Lung (tissue), 11 donors: ENCODE measurements at regions not wholly inside any gene's neighbourhood (a gene's known extent, or its start where the extent isn't known, plus 50 kb on each side); places are given as distances from the start of the nearest gene placed in this dataset.

Source experiments
- ATAC-seq: fragments of 200-7000 bp; cut with Tn5 transposase; one replicate; pipeline ENCODE4 v1.9.1; 2020; ENCODE audit warnings: moderate number of reproducible peaks; ENCODE audit not compliant: insufficient read depth, low FRiP score
- DNase-seq, 3 donors: peaks; one replicate each; pipeline ENCODE4 v3.0.0-alpha.2; 2013 to 2017
- H3K27ac ChIP-seq, 2 donors: one replicate each; pipeline ENCODE4 v1.5.1; 2013; ENCODE audit warnings: mild to moderate bottlenecking in 2 of 2, moderate library complexity in 2 of 2, control low read depth in 1 of 2, inconsistent platforms in 1 of 2, low read depth in 1 of 2, low read length in 1 of 2
- H3K27me3 ChIP-seq, 3 donors: one replicate each; pipeline ENCODE4 v1.5.1; 2013; ENCODE audit warnings: low read length in 2 of 3; ENCODE audit not compliant: control insufficient read depth in 3 of 3, insufficient read depth in 3 of 3
- H3K36me3 ChIP-seq, 4 donors: one replicate each; pipeline ENCODE4 v1.5.1; 2013; ENCODE audit warnings: low read length in 4 of 4, mild to moderate bottlenecking in 1 of 4, moderate library complexity in 1 of 4; ENCODE audit not compliant: control insufficient read depth in 4 of 4, insufficient read depth in 4 of 4
- H3K4me1 ChIP-seq, 5 donors: one replicate each; pipeline ENCODE4 v1.5.1; 2013; ENCODE audit warnings: low read length in 5 of 5, mild to moderate bottlenecking in 2 of 5, moderate library complexity in 1 of 5; ENCODE audit not compliant: control insufficient read depth in 5 of 5, insufficient read depth in 5 of 5
- H3K4me3 ChIP-seq: one replicate; pipeline ENCODE4 v1.5.1; 2013; ENCODE audit warnings: mild to moderate bottlenecking, control low read depth, moderate library complexity
- H3K9ac ChIP-seq, 2 donors: one replicate each; pipeline ENCODE4 v1.5.1; 2013; ENCODE audit warnings: low read length in 2 of 2, control low read depth in 1 of 2; ENCODE audit not compliant: insufficient read depth in 1 of 2
- H3K9me3 ChIP-seq, 4 donors: one replicate each; pipeline ENCODE4 v1.5.1; 2013; ENCODE audit warnings: low read length in 3 of 4, mild to moderate bottlenecking in 1 of 4, moderate library complexity in 1 of 4; ENCODE audit not compliant: control insufficient read depth in 4 of 4, insufficient read depth in 3 of 4
- WGBS, 2 donors: extraction: QIAGEN DNeasy Blood & Tissue Kit; methylation state at CpG; one replicate each; pipeline ENCODE4 v1.1.7; 2013; 5-methylcytosine and 5-hydroxymethylcytosine counted together
- TF ChIP-seq, protein P1 (sequence below): IDR thresholded peaks from 2 replicates; pipeline ENCODE4 v1.5.1; 2012; ENCODE audit warnings: mild to moderate bottlenecking; ENCODE audit errors: control extremely low read depth, extremely low read depth
- donor health status: control.
- donor health status: control.
- donor health status: Bipolar disorder and iron deficiency.
- donor health status: healthy.
- donor health status: DM: yes; HTN: yes; CAD: no.

DNA sequence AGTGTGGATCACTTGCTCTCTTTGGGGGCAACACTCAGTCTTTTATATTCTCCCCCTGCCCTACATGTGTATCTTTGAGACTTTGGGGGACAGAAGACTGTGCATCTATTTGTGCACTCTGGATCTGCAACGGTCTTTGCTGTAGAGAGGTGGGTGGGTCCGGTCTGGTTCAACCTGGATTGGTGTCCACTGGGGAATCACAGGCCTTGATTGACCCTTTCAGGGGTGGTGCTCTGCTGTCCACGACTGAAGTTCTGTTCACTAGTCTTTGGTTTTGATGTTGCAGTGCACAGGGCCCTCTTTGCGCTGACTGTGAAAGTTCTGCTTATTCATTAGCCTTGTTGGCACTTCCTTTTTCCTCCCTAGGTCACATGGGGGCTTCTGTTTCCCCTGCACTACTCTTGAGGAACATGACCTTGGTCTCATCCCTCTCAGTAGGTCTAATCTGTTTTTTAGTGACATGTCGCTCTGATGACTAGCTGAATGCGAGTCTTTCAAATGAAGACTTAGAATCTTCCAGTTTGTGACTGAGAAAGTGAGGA is 284.2 kb downstream of the SV2B start:
- TF ChIP-seq, protein P1, sequence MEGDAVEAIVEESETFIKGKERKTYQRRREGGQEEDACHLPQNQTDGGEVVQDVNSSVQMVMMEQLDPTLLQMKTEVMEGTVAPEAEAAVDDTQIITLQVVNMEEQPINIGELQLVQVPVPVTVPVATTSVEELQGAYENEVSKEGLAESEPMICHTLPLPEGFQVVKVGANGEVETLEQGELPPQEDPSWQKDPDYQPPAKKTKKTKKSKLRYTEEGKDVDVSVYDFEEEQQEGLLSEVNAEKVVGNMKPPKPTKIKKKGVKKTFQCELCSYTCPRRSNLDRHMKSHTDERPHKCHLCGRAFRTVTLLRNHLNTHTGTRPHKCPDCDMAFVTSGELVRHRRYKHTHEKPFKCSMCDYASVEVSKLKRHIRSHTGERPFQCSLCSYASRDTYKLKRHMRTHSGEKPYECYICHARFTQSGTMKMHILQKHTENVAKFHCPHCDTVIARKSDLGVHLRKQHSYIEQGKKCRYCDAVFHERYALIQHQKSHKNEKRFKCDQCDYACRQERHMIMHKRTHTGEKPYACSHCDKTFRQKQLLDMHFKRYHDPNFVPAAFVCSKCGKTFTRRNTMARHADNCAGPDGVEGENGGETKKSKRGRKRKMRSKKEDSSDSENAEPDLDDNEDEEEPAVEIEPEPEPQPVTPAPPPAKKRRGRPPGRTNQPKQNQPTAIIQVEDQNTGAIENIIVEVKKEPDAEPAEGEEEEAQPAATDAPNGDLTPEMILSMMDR = no peak
- no peak overlapping the region for H3K9ac ChIP-seq
- no peaks in the 10 kb centered on the region for H3K27me3 ChIP-seq
- no peaks in the 10 kb centered on the region for H3K36me3 ChIP-seq
- no peak overlapping the region for H3K27ac ChIP-seq
- DNase-seq = no peak
- peak; percentile 19 for ATAC-seq
- H3K4me1 ChIP-seq = no peaks in the 10 kb centered on the region
- H3K4me3 ChIP-seq = no peak overlapping the region
- peaks cover 0 to 1% (median 0%) of the 10 kb centered on the region in 4 donors for H3K9me3 ChIP-seq
- 69 to 76% methylated on average over 6 of the region's 6 CpGs for WGBS, 2 donors

DNA sequence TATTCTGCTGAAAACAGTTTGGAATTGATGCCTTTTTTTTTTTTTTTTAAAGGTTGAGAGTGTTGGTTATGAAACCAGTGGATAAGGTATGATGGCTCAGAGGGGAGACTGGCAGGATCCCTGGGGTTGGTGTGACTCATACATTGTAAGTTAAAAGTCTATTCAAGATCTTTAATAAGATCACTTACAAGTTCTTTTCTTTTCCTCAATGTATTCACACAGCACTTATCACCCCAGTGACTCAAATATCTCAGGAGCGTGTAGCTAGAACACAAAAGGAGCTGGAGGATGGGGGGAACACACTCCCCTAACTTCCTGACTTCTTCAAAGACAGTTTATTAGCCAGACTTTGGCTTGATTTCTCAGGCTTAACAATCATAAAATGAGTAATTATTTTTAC is 285.3 kb downstream of the SV2B start:
- H3K4me1 ChIP-seq = no peaks in the 10 kb centered on the region
- H3K36me3 ChIP-seq = no peaks in the 10 kb centered on the region
- no peaks in the 10 kb centered on the region for H3K27me3 ChIP-seq
- ATAC-seq (no peak), DNase-seq (no peak)
- H3K9me3 ChIP-seq = no peaks in the 10 kb centered on the region
- H3K4me3 ChIP-seq = no peak overlapping the region
- no peak overlapping the region for H3K9ac ChIP-seq
- H3K27ac ChIP-seq = no peak overlapping the region
- TF ChIP-seq, protein P1 = no peak
- WGBS, 2 donors = 0 to 36% methylated on average over 1 of the region's 1 CpG

DNA sequence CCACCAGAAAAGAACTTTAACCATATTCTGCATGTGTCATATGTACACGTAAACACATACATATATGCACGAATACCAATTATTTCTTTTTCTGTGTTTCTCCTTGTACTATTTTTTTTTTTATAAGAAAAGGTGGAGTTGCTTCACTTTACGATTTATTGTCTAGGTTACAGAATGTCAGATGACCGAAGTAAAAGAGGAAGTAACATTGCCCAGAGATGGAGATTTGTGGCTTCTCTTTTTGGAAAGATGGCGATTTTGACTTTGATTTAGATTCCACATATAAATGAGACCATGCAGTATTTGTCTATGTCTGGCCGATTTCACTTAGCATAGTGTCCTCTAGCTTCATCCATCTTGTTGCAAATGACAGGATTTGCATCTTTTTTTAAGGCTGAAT is 293.1 kb downstream of the SV2B start:
- Histone ChIP-seq H3K9me3 (peaks cover 0 to 4% (median under 1%) of the 10 kb centered on the region in 4 donors), H3K36me3 (no peaks in the 10 kb centered on the region), H3K27ac (no peak overlapping the region), H3K4me3 (no peak overlapping the region), H3K27me3 (no peaks in the 10 kb centered on the region), H3K9ac (no peak overlapping the region), H3K4me1 (no peaks in the 10 kb centered on the region)
- DNase-seq = no peak
- WGBS, 2 donors = 42 to 67% methylated on average over 6 of the region's 6 CpGs
- no peak for ATAC-seq
- TF ChIP-seq, protein P1 = no peak

DNA sequence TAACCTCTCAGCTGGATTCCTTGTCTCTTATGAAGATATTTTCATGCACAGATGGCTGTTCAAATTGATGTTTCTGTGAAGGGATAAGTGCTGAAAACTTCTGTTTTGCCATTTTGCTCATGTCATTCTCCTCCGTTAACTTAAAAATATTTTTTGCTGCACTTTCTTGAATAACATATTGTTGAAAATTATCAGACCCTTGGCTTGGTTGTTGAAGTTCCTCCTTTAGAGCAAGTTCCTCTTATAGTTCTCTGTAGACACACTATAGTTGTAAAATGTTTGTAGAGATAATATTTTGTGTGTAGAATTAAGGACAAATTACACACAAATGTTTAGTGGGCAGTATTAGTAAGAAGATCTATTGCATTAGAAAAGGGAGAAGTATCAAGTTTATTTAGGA is 300.4 kb downstream of the SV2B start:
- TF ChIP-seq, protein P1 = no peak
- Histone ChIP-seq H3K4me3 (no peak overlapping the region), H3K9ac (no peak overlapping the region), H3K27ac (no peak overlapping the region), H3K4me1 (no peaks in the 10 kb centered on the region), H3K36me3 (no peaks in the 10 kb centered on the region), H3K27me3 (no peaks in the 10 kb centered on the region), H3K9me3 (no peaks in the 10 kb centered on the region)
- no peak for DNase-seq
- WGBS, 2 donors = 50 to 73% methylated on average over 1 of the region's 1 CpG
- no peak for ATAC-seq
